ENCODE measurements at regions not wholly inside any gene's neighbourhood (a gene's known extent, or its start where the extent isn't known, plus 50 kb on each side); places are given as distances from the start of the nearest gene placed in this dataset.

DNA sequence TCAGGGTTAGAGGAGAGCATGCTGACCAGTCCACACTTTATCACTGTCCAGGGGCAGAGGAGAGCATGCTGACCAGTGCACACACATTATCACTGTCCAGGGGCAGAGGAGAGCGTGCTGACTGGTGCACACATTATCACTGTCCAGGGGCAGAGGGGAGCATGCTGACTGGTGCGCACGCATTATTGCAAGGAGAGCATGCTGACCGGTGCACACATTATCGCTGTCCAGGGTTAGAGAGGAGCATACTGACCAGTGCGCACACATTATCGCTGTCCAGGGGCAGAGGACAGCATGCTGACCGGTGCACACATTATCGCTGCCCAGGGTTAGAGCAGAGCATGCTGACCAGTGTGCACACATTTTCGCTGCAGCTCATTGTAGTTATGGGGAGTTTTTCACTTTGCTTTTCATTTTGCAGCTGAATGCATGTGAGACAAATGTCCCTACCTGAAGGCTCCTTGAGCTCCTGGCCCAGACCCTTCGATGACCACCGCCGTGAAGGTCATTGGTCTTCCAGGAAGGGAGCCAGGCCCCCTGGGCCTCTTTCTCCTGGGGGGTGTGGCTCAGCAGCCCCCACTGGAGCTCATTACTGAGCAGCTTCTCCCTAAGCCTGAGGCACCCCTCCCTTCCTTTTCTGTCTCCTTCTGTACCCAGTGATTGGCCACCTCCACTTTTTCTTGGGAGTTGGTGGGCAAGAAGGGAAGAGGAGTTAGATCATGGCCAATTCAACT is 178.8 kb upstream of the AFDN start:
- Histone ChIP-seq H3K4me3 (ENCODE audit: low read depth, low read length) (no peak overlapping the region), H3K27me3 (ENCODE audit: control insufficient read depth, insufficient read depth, low read length) (no peaks in the 10 kb centered on the region), H3K36me3 (ENCODE audit: control insufficient read depth, insufficient read depth, low read length) (no peaks in the 10 kb centered on the region)
- TF ChIP-seq, protein P1, sequence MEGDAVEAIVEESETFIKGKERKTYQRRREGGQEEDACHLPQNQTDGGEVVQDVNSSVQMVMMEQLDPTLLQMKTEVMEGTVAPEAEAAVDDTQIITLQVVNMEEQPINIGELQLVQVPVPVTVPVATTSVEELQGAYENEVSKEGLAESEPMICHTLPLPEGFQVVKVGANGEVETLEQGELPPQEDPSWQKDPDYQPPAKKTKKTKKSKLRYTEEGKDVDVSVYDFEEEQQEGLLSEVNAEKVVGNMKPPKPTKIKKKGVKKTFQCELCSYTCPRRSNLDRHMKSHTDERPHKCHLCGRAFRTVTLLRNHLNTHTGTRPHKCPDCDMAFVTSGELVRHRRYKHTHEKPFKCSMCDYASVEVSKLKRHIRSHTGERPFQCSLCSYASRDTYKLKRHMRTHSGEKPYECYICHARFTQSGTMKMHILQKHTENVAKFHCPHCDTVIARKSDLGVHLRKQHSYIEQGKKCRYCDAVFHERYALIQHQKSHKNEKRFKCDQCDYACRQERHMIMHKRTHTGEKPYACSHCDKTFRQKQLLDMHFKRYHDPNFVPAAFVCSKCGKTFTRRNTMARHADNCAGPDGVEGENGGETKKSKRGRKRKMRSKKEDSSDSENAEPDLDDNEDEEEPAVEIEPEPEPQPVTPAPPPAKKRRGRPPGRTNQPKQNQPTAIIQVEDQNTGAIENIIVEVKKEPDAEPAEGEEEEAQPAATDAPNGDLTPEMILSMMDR (IDR thresholded peaks at IDR 0.05; ENCODE audit: insufficient read depth, low read length, severe bottlenecking), result no peak
- FAIRE-seq, result no peak
- DNase-seq (ENCODE audit: low read depth), result no peak

DNA sequence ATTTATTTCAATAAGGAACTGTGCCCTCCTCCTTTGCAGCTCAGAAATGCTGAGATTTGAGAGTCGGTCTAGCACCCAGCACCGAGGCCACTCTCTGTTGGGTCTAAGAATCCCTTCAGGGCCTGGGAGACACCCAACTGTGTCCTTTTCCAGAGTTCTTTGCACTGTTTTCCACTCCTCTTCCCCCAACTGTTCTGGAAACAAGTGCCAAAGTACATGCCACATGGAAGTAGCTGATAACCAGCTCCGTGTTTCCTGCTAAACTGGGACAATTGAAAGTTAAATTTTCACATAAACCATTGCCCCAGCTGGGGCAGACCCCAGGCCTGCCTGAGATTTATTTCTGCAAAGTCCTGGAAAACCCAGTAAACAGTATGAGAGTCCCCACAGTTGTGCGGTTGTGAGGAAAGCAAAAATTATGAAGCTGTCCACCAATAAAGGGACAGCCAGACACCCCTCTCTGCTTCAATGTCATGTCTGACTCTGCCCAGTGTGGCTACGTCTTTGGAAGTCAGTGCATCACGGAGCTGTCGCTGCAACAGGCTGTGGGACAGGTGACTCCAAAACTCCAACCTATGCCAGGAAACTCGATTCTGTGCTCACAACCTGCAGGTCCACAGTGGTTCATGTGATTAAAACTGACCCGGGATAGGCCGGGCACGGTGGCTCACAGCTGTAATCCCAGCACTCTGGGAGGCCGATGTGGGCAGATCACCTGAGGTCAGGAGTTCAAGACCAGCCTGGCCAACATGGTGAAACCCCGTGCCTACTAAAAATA is 178.0 kb upstream of the AFDN start:
- Histone ChIP-seq H3K27me3 (ENCODE audit: control insufficient read depth, insufficient read depth, low read length) (no peaks in the 10 kb centered on the region), H3K4me3 (ENCODE audit: low read depth, low read length) (no peak overlapping the region), H3K36me3 (ENCODE audit: control insufficient read depth, insufficient read depth, low read length) (no peaks in the 10 kb centered on the region)
- FAIRE-seq, result no peak
- TF ChIP-seq, protein P1 (IDR thresholded peaks at IDR 0.05; ENCODE audit: insufficient read depth, low read length, severe bottlenecking), result no peak
- DNase-seq (ENCODE audit: low read depth), result no peak

DNA sequence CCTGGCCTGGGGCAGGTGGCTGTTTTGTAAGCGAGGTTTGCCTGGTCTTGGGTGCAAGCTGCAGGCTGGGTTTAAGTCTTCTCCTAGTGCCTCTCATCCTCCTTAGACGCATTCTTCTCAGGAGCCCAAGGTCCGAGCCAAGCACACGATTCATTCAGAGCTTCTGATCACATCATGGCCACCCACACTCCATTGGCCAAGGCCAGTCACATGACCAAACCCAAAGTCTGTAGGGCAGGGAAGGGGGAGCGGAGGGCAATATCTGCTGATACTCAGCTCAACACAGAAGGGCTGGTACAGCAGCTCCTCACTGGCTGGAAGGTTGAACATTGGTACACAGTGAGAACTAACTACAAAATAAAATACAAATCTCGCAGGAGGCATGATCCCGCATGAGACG is 177.2 kb upstream of the AFDN start:
- no peak overlapping the region for H3K4me3 ChIP-seq (ENCODE audit: low read depth, low read length)
- H3K36me3 ChIP-seq (ENCODE audit: control insufficient read depth, insufficient read depth, low read length), result no peaks in the 10 kb centered on the region
- TF ChIP-seq, protein P1 (IDR thresholded peaks at IDR 0.05; ENCODE audit: insufficient read depth, low read length, severe bottlenecking), result no peak
- DNase-seq (ENCODE audit: low read depth) (no peak), FAIRE-seq (no peak)
- H3K27me3 ChIP-seq (ENCODE audit: control insufficient read depth, insufficient read depth, low read length), result no peaks in the 10 kb centered on the region

DNA sequence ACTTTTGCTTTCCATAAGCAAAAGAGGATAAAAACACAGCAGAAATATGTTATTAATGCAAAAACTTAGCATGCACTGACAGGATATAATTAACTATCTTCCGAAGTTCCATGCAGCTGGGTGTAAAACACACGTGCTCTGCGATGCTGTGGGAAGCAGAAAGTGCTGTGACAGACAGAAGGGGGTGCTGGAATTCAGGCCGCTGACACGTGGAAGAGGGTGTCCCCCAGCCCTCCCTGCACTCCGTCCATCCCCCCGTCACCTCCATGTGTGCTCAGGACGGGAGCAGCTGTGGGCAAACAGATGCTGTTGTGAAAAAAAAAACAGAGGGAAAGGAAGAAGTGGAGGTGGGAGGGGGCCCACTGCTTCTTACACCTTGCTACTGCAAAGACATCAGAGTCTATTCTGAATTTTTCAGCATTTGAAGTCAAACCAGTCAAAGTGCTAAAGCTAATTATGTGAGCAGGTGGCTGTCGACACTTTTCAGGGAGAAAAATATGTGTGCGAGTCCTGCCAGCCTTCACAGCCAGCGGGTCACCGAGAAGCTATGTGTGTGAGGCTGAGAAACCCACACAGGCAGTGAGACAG is 175.9 kb upstream of the AFDN start:
- H3K4me3 ChIP-seq (ENCODE audit: low read depth, low read length), result no peak overlapping the region
- FAIRE-seq (no peak), DNase-seq (ENCODE audit: low read depth) (no peak)
- H3K36me3 ChIP-seq (ENCODE audit: control insufficient read depth, insufficient read depth, low read length), result no peaks in the 10 kb centered on the region
- H3K27me3 ChIP-seq (ENCODE audit: control insufficient read depth, insufficient read depth, low read length), result no peaks in the 10 kb centered on the region
- TF ChIP-seq, protein P1 (IDR thresholded peaks at IDR 0.05; ENCODE audit: insufficient read depth, low read length, severe bottlenecking), result no peak

DNA sequence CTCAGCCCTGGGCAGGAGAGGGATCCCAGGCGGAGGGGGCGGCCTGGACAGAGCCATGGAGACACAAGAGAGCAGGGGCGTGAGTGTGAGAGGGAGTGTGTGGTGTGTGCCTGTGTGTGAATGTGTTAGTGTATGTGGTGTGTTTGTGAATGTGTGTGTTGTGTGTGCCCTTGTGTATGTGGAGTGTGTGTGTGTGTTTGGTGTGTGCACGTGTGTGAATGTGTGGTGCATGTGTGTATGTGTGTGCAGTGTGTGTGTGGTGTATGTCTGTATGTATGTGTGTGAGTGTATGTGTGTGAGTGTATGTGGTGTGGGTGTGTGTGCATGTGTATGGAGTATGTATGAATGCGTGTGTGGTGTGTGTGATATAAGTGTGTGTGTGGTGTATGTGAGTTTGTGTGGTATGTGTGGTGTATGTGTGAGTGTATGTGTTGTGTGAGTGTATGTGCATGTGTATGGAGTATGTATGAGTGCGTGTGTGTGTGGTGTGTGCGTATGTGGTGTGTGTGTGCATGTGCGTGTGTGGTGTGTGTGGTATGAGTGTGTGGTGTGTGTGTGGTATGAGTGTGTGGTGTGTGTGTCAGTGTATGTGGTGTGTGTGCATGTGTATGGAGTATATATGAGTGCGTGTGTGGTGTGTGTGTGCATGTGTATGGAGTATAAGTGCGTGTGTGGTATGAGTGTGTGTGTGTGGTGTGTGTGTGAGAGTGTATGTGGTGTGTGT is 175.2 kb upstream of the AFDN start:
- peak; percentile 100 for FAIRE-seq
- H3K36me3 ChIP-seq (ENCODE audit: control insufficient read depth, insufficient read depth, low read length), result no peaks in the 10 kb centered on the region
- no peak for DNase-seq (ENCODE audit: low read depth)
- TF ChIP-seq, protein P1 (IDR thresholded peaks at IDR 0.05; ENCODE audit: insufficient read depth, low read length, severe bottlenecking), result no peak
- H3K4me3 ChIP-seq (ENCODE audit: low read depth, low read length), result no peak overlapping the region
- no peaks in the 10 kb centered on the region for H3K27me3 ChIP-seq (ENCODE audit: control insufficient read depth, insufficient read depth, low read length)
